CD4-positive, alpha-beta T cell treated with Interleukin-4 for 4 hours (primary cell): ENCODE measurements at regions not wholly inside any gene's neighbourhood (a gene's known extent, or its start where the extent isn't known, plus 50 kb on each side); places are given as distances from the start of the nearest gene placed in this dataset.
"Not testable (repeated sequence)": the region's sequence is repeated elsewhere in the genome, so short reads cannot be mapped to it uniquely, and the experiment has no call there.

Source experiments
- DNase-seq: peaks from one replicate; pipeline ENCODE4 v3.0.0-alpha.2; 2020

DNA sequence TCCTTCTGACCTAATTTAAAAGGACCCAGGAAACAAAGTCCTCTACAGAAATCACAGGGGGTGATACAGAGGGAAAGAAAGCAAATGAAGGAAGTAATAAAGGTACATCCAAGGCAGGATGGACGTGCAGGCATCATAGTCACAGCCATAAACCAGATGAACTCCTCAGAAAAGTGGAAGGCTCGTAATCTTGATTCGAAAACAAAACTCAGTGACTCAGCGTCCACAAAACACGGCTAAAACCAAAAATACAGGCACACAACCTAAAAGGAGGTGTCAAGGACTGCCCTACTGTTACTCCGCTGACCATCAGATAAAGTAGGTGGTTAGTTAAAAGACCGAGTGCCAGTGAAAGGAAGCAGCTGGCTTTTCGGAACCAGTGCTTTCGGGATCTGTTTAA lies 81.5 kb downstream of the TRIM69 start:
- not testable (repeated sequence) for DNase-seq

DNA sequence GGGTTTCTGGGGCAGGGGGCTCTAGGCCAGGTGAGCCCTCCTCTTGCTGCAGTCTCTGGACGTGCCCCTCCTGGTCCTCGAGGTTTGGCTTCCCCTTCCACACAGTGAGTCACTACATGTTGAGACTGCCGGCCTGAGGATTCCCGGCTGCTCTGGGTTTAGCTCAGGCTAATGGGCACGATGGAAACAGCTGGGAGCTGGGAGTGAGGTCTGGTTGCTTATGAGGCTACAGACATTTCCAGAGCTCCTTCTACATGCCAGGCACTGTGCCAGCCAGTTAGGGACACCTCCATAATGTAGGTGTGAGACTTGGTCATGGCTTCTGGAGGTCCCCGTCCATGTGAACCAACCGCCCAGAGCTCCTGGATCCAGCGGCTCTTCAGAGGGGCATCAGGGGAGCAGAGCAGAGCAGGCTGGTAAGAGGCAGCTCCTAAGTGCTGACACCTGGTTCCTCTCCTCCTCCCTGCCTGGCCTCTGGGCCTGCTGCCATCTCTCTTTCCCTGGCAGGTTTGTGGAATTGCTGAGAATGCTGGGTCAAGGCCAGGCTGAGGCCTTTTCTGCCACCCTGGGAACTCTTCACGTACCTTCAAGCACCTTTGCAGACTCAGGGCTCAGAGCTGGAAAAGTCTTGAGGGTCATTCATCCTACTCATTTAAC lies 83.1 kb downstream of the TRIM69 start:
- DNase-seq: not testable (repeated sequence)

DNA sequence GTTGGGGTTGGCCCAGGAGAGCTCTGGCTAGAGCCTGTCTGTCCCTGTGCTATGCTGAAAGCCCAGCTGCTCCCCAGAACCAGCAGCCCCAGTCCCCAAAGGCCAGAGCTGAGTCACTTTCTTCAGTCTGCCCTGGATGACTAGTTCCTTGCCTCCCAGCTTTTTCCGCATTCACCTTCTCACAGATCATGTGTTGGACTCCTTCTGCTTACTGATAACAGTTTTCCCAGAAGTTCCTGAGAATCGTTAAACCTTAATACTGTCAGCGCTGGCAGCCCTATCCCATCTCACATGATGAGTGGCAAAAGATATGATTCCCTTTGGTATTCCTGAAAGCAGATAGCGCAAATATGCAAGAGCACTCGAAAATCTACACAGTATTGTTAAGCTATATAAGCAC lies 84.2 kb downstream of the TRIM69 start:
- not testable (repeated sequence) for DNase-seq

- not testable (repeated sequence) for DNase-seq
Measured at GRCh38 chr15:44820967-44821366, 84.6 kb downstream of the TRIM69 start.

DNA sequence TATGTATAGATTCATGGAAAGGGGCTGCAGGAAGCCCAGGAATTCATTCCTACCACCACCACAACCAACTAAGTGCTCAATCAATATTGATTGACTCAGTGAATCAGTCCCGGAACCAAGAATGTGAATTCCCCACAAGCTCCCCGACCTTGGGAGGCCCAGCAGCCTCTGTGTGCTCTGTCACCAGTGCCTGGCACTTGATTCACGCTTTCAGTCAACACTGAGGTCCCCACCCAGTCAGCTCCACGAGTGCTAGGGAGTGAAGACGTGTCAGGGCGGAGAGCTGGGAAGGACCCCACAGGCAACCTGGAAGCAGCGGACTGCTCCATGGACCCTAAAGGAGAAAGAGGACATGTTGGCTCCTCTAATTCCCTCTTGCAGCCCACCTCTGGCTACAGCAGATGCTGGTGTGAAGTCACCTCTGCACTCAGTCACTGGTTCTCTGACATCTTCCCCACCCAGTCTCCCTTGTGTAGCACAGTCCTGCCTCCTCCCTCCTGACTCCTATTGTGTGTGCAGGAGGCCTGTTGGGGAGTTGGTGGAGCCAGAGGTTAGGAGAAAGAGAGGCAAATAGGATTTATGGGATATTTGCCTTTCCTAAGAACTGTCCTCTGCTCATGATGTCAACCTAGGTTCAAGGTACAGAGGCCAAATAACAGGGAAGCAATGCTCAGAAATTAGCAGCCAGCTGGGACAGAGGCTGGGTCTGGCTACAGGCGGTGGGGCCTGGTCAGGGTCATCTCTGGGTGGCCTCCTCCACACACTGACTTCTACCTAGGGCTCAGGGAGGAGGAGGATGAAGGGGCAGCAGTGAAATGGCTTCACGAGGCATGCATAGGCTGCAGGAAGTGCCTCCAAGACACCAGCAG lies 88.2 kb downstream of the TRIM69 start:
- DNase-seq: not testable (repeated sequence)

DNA sequence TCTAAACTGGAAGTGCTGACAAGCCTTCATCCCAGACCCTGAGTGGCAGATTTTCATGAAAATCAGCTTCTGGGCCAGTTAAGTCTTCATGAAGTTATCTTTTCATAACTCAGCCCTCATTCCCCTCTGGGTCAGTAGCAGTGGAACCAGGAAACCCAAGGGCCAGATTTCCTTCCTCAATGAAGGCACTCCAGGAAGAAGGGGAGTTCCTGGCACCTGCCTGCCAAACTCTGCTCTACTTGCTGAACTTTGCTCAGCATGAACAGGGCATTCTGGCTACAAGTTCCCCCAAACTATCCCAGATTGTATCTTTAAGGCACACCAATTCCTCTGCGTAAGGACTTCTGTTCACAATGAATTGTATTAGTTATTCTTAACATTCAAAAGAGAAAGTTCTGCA lies 90.3 kb downstream of the TRIM69 start:
- not testable (repeated sequence) for DNase-seq

- DNase-seq: not testable (repeated sequence)
Measured at GRCh38 chr15:44828229-44828914, 92.0 kb downstream of the TRIM69 start.

DNA sequence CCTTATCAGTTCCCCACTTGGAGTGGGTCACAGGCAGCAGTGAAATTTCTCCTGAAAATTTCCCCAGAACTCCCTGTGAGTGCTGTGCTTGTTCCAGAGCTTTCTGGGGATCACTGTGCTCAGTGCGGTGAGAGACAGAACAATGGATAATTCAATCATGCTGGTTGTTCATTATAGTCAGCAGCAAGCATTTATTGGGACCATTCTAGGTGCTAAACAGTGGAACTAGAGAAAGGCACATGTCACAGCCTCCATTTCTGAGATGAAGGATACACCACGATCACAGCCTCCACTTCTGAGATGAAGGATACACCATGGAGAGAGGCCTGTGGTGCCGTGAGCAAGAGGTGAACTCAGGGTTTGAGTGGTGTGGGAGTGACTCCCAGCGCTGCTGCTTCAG lies 92.8 kb downstream of the TRIM69 start:
- not testable (repeated sequence) for DNase-seq

DNA sequence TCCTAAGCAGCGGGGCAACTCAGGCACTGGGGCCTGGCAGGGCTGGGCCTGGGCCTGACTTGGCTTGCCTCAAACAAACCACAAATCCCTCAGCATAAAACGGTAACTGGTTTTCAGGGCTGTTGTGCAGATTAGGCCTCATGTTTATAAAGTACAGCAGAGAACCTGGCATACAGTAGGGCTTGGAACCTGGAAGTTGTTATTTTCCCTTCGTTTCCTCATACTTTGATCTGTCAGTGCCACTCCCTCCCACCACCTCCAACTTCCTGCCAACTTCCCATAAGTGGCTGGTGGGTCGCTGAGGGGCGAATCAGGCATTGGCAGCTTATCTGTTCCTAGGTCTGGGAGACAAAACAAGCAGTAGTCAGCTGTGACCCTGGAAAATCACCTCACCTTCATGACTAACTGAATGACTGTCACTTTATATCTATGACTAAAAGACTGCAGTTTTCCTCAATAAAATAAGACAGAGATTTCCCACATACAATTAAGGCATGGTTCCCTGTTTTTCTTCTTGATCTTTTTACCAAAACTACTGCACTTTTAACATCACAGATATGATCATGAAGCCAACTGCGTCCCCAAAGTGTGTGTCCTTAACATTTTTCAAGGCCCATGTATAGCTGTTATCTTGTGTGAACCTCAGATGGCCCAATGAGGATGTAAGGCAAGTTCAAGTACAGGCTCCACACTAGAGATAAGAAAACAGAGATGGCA lies 94.5 kb downstream of the TRIM69 start:
- not testable (repeated sequence) for DNase-seq

DNA sequence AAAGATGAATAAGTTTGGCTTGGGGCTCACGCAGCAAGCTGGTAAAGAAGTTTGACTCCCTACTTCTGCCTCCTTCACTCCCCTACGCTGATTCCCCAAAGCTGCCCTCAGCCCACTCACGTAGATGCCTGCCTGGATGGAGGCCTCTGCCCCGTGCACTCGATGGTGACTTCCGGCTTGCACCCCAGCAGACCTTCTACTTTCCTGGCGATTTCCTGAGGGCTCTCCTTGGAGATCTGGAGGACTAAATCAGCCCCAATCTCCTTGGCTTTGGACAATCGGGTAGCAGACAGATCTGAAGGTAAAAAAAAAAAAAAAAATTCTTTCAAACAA lies 95.0 kb downstream of the TRIM69 start:
- DNase-seq: not testable (repeated sequence)

GRCh38 chr15:44832133-44832532 lies 95.8 kb downstream of the TRIM69 start:
- not testable (repeated sequence) for DNase-seq

DNA sequence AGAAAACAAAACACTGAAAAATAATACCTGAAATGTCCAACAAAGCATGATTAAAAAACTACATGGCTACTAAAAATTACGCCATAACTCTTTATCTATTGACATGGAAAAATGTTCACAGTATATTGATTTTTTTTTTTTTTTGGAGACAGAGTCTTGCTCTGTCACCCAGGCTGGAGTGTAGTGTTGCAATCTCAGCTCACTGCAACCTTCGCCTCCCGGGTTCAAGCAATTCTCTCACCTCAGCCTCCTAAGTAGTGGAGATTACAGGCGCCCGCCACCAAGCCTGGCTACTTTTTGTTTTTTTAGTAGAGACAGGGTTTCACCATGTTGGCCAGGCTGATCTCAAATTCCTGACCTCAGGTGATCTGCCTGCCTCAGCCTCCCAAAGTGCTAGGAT lies 96.8 kb downstream of the TRIM69 start:
- not testable (repeated sequence) for DNase-seq

- DNase-seq: not testable (repeated sequence)
Measured at GRCh38 chr15:44833761-44834160, 97.4 kb downstream of the TRIM69 start.

DNA sequence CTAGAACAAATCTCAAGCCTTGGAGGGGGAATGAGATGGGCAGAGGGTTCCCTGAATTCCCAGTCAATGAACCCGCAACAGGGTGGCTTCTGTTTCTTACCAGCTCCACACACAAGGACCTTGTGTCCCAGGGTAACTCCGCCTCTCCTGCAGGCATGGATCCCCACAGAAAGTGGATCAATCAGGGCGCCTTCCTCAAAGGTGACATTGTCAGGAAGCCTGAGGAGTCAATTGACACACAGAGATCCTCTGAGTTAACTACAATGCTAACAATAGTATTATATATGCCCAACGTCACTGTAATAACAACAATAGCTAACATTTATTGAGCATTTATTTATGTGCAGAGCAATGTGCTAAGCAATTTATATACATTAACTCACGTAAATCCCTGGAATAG lies 98.8 kb downstream of the TRIM69 start:
- DNase-seq: not testable (repeated sequence)

DNA sequence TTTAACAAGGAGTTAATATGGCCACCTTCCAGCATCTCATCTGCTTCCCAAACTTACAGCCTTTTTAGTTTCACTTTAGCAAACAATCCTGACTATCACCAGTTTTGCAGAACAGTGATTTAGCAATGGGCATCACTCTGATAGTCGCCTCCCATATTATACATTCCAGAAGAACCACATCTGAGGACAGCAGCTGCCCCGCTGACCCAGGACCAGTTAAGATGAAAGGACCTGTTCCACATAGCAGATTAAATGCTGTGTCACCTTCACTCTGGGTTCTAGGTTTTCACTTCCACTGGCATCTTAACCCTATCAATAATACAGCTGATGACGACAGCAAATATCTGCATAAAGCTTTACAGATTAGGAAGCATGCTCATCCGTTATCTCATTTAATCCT lies 99.8 kb downstream of the TRIM69 start:
- DNase-seq: no peak

GRCh38 chr15:44838929-44839328 lies 102.6 kb downstream of the TRIM69 start:
- not testable (repeated sequence) for DNase-seq

- DNase-seq: not testable (repeated sequence)
Measured at GRCh38 chr15:44841762-44842161, 105.4 kb downstream of the TRIM69 start.

GRCh38 chr15:44842883-44843282 lies 106.6 kb downstream of the TRIM69 start:
- not testable (repeated sequence) for DNase-seq

DNA sequence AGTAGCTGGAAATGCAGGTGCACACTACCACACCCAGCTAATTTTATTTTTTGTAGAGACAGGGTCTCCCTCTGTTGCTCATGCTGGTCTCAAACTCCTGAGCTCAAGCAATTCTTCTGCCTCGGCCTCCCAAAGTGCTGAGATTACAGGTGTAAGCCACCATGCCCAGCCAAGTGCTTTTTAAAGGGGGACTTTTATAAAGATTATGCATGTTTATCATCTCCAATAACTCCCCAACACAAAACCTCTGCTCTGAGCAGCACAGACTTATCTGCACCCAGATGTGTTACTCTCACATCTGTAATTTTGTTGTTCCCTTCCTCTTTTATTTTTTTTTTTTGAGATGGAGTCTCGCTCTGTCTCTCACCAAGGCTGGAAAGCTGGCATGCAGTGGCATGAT lies 108.6 kb downstream of the TRIM69 start:
- DNase-seq: not testable (repeated sequence)

DNA sequence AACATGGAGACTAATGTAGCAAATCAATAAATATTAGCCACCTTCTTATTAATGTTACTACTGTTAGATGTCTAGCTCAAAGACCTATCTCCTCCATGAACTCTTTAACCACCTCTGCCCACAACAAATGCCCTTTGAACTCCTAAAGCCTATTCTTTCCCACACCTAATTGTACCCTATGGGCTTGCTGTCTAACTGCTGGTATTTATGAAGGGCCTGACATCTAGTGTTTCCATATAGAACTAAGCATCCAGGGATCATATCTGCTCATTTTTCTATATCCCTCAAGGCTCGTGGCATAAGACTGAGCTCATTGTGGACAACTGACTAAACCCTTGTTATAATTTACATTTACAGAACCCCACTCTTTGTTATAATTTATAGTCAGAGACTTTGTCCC lies 109.8 kb downstream of the TRIM69 start:
- not testable (repeated sequence) for DNase-seq

- DNase-seq: not testable (repeated sequence)
Measured at GRCh38 chr15:44847555-44847954, 108.9 kb upstream of the TERB2 start.

GRCh38 chr15:44848859-44849258 lies 107.6 kb upstream of the TERB2 start:
- not testable (repeated sequence) for DNase-seq
